Liver (tissue), 3 donors: ENCODE measurements at regions not wholly inside any gene's neighbourhood (a gene's known extent, or its start where the extent isn't known, plus 50 kb on each side); places are given as distances from the start of the nearest gene placed in this dataset.

Source experiments
- TAF1 ChIP-seq: conservative IDR thresholded peaks from 2 replicates; pipeline ENCODE4 v1.6.1; 2016; ENCODE audit warnings: antibody characterized with exemption, mild to moderate bottlenecking
- TF ChIP-seq, protein P1 (sequence below): fragments of 150-350 bp; IDR thresholded peaks from 2 replicates; pipeline ENCODE4 v1.5.1; 2017; ENCODE audit warnings: improper control_type of control experiment, low read depth, low read length; ENCODE audit not compliant: missing input control
- donor health status: healthy.
- donor health status: healthy.

DNA sequence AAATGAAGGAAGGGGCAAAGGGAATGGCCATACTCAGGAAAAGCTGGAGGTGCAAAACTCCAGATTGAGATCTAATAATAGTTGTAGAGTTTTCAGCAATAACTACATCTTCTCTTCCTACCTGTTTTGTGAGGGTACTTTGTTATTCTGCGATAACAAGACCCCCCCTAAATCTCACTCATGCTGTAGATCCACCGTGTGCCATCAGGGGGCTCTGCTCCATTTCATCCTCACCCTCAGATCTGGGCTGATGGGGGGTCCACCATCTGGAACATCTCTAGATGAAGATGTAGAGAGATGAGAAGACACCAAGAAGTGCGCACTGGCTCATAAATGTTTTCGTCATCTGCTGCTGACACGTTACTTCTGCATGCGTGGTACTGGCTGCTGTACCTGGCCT, 135.9 kb upstream of the KIRREL3 start:
- TF ChIP-seq, protein P1, sequence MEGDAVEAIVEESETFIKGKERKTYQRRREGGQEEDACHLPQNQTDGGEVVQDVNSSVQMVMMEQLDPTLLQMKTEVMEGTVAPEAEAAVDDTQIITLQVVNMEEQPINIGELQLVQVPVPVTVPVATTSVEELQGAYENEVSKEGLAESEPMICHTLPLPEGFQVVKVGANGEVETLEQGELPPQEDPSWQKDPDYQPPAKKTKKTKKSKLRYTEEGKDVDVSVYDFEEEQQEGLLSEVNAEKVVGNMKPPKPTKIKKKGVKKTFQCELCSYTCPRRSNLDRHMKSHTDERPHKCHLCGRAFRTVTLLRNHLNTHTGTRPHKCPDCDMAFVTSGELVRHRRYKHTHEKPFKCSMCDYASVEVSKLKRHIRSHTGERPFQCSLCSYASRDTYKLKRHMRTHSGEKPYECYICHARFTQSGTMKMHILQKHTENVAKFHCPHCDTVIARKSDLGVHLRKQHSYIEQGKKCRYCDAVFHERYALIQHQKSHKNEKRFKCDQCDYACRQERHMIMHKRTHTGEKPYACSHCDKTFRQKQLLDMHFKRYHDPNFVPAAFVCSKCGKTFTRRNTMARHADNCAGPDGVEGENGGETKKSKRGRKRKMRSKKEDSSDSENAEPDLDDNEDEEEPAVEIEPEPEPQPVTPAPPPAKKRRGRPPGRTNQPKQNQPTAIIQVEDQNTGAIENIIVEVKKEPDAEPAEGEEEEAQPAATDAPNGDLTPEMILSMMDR: no peak
- TF ChIP-seq TAF1: no peak
